HepG2 (cell line): ENCODE measurements at regions not wholly inside any gene's neighbourhood (a gene's known extent, or its start where the extent isn't known, plus 50 kb on each side); places are given as distances from the start of the nearest gene placed in this dataset.

Experiments
- ATAC-seq: fragments of 200-7000 bp; cut with Tn5 transposase; 3 replicates; pipeline ENCODE4 v1.9.1; 2020; ENCODE audit warnings: mild to moderate bottlenecking, moderate library complexity
- BruUV-seq: library from RNA; stranded (reverse); fragments of 400-500 nt; replicated peaks from 2 replicates; lab custom pipeline; 2021; lab: Mats Ljungman, UMichigan
- CTCF ChIA-PET: fragments of 300-600 bp; formaldehyde crosslinking; extraction: SDS; loops from one replicate; lab custom pipeline; 2021; ENCODE audit warnings: low total read pairs, inconsistent platforms, low intra/inter-chr PET ratio; lab: Yijun Ruan, JAX
- POLR2A ChIA-PET: fragments of 350-600 bp; sonication (Branson Sonifier 250); formaldehyde crosslinking; loops from one replicate; lab custom pipeline; 2020; ENCODE audit warnings: antibody characterized with exemption, inconsistent platforms; lab: Yijun Ruan, JAX
- DNase-seq: peaks from one replicate; pipeline ENCODE4 v3.0.0-alpha.2; 2015; ENCODE audit warnings: low spot score
- FAIRE-seq: peaks from 3 replicates; lab custom pipeline; 2011; peaks lifted over from hg19 to GRCh38; lab: Jason Lieb, UNC
- H2AFZ ChIP-seq: one replicate; pipeline ENCODE4 v1.6.1; 2011; ENCODE audit warnings: low read length, inconsistent platforms
- H3K27ac ChIP-seq: fragments of 300-600 bp; 3 replicates; pipeline ENCODE4 v1.8.0; 2011; ENCODE audit warnings: mixed run types, mild to moderate bottlenecking, mixed read lengths, low read length, inconsistent platforms; ENCODE audit not compliant: insufficient read depth; ENCODE audit errors: extremely low read length
- H3K27me3 ChIP-seq, 2 experiments: fragments of 200-600 bp in 1 of 2; 2 replicates in 1 of 2; 3 replicates in 1 of 2; pipeline versions ENCODE4 v1.6.0 to v1.8.0; 2011; ENCODE audit warnings: low read length in 2 of 2, mild to moderate bottlenecking in 2 of 2, moderate library complexity in 2 of 2, inconsistent platforms in 1 of 2; ENCODE audit not compliant: insufficient read depth in 2 of 2, control insufficient read depth in 1 of 2
- H3K36me3 ChIP-seq, 2 experiments: fragments of 200-600 bp in 1 of 2; replicated peaks in 1 of 2; 2 replicates in 1 of 2; 3 replicates in 1 of 2; pipeline versions ENCODE4 v1.5.1 to v1.8.0; 2011; ENCODE audit warnings: low read length in 2 of 2, inconsistent platforms in 1 of 2; ENCODE audit not compliant: insufficient read depth in 2 of 2, control insufficient read depth in 1 of 2
- H3K4me1 ChIP-seq: 2 replicates; pipeline ENCODE4 v1.5.1; 2012; ENCODE audit warnings: low read length, inconsistent platforms; ENCODE audit not compliant: insufficient read depth
- H3K4me2 ChIP-seq: 2 replicates; pipeline ENCODE4 v1.6.0; 2011; ENCODE audit warnings: low read depth, low read length, inconsistent platforms
- H3K4me3 ChIP-seq, 3 experiments: fragments of 200-600 bp in 1 of 3; sonication (generic), shearing (Covaris generic) in 1 of 3; replicated peaks in 1 of 3; 2 replicates each; pipeline ENCODE4 v1.5.1; 2011 to 2016; ENCODE audit warnings: low read length in 3 of 3, inconsistent platforms in 2 of 3, low read depth in 2 of 3, mild to moderate bottlenecking in 2 of 3, control low read depth in 1 of 3, mixed read lengths in 1 of 3; ENCODE audit not compliant: insufficient read depth in 1 of 3
- H3K79me2 ChIP-seq: one replicate; pipeline ENCODE4 v1.6.1; 2011; ENCODE audit warnings: low read length, inconsistent platforms; ENCODE audit not compliant: insufficient read depth
- H3K9ac ChIP-seq: 2 replicates; pipeline ENCODE4 v1.6.0; 2011; ENCODE audit warnings: mild to moderate bottlenecking, low read depth, low read length, inconsistent platforms; ENCODE audit not compliant: insufficient read depth
- H3K9me3 ChIP-seq: 2 replicates; pipeline ENCODE4 v1.5.1; 2012; ENCODE audit warnings: mild to moderate bottlenecking, low read length
- H4K20me1 ChIP-seq: 2 replicates; pipeline ENCODE4 v1.6.0; 2011; ENCODE audit warnings: inconsistent platforms, mild to moderate bottlenecking, low read length, moderate library complexity; ENCODE audit not compliant: insufficient read depth
- GFI1 ChIP-seq: sonication (generic); formaldehyde crosslinking; IDR thresholded peaks from 2 replicates; pipeline ENCODE4 v1.5.0; 2020; ENCODE audit warnings: missing genetic modification reagents, mild to moderate bottlenecking, borderline replicate concordance
- KDM4B ChIP-seq: sonication (generic); formaldehyde crosslinking; IDR thresholded peaks from 2 replicates; pipeline ENCODE4 v1.4.0; 2020; ENCODE audit warnings: missing genetic modification reagents
- MXD4 ChIP-seq: IDR thresholded peaks from 2 replicates; pipeline ENCODE4 v1.6.1; 2016; ENCODE audit warnings: mild to moderate bottlenecking, missing biosample characterization, missing genetic modification reagents
- NPAS2 ChIP-seq: sonication (generic); formaldehyde crosslinking; IDR thresholded peaks from 2 replicates; pipeline ENCODE4 v1.8.0; 2022; ENCODE audit warnings: mild to moderate bottlenecking, missing genetic modification reagents, borderline replicate concordance
- PCBP2 ChIP-seq: fragments of 200-400 bp; formaldehyde crosslinking; optimal IDR thresholded peaks from 2 replicates; pipeline ENCODE3; 2018; ENCODE audit warnings: low read length, low read depth; ENCODE audit not compliant: poor library complexity, severe bottlenecking
- PHF8 ChIP-seq: sonication (generic); formaldehyde crosslinking; IDR thresholded peaks from 2 replicates; pipeline ENCODE4 v1.5.0; 2020; ENCODE audit warnings: missing genetic modification reagents
- RAD51 ChIP-seq: fragments of 450-650 bp; IDR thresholded peaks from 2 replicates; pipeline ENCODE4 v1.6.1; 2016; ENCODE audit warnings: borderline replicate concordance
- SRY ChIP-seq: sonication (generic); formaldehyde crosslinking; IDR thresholded peaks from 2 replicates; pipeline ENCODE4 v1.8.0; 2022; ENCODE audit warnings: mild to moderate bottlenecking, missing genetic modification reagents
- U2AF2 ChIP-seq: fragments of 200-400 bp; formaldehyde crosslinking; IDR thresholded peaks from 2 replicates; pipeline ENCODE4 v1.6.1; 2017; ENCODE audit warnings: low read depth, mild to moderate bottlenecking, low read length
- ZBTB42 ChIP-seq: sonication (generic); formaldehyde crosslinking; IDR thresholded peaks from 2 replicates; pipeline ENCODE4 v1.5.0; 2020; ENCODE audit warnings: mild to moderate bottlenecking, missing genetic modification reagents
- ZHX1 ChIP-seq: sonication (generic); formaldehyde crosslinking; IDR thresholded peaks from 2 replicates; pipeline ENCODE4 v1.8.1; 2022; ENCODE audit warnings: low read depth, mild to moderate bottlenecking, missing genetic modification reagents
- ZNF460 ChIP-seq: sonication (generic); formaldehyde crosslinking; IDR thresholded peaks from 2 replicates; pipeline ENCODE4 v1.5.1; 2020; ENCODE audit warnings: missing genetic modification reagents, mild to moderate bottlenecking, borderline replicate concordance
- whole genome bisulfite sequencing: methylation state at CpG from one replicate; pipeline ENCODE4 v1.1.6; 2017; ENCODE audit warnings: low lambda C conversion rate; 5-methylcytosine and 5-hydroxymethylcytosine counted together
- in situ Hi-C: cut with HindIII; loops from 2 replicates; pipeline ENCODE4 v1.10.0; 2017; ENCODE audit warnings: low pct_unique_long_range_greater_than_20kb; ENCODE audit not compliant: extremely low pct_ligation_motif_present
- intact Hi-C: fragments of 100-400 bp; cut with micrococcal nuclease; formaldehyde crosslinking; loops from one replicate; pipeline ENCODE4 v1.10.0; 2022; ENCODE audit not compliant: unreplicated experiment

GRCh38 chr2:123051136-123051535, 974.0 kb upstream of the CNTNAP5 start:
- ATAC-seq: no peak
- H3K9ac ChIP-seq: no peak overlapping the region
- CTCF ChIA-PET: no interaction called here
- no peak overlapping the region for H2AFZ ChIP-seq
- no peak for DNase-seq
- in situ Hi-C loops (no loop called here), intact Hi-C loops (no loop called here)
- no peaks in the 10 kb centered on the region for H3K36me3 ChIP-seq
- no peak overlapping the region for H3K27ac ChIP-seq
- BruUV-seq: no TSS peak
- no peak overlapping the region for H3K4me3 ChIP-seq
- H3K79me2 ChIP-seq: no peaks in the 10 kb centered on the region
- H4K20me1 ChIP-seq: no peaks in the 10 kb centered on the region
- H3K4me2 ChIP-seq: no peak overlapping the region
- no peak for FAIRE-seq
- WGBS: 25% methylated on average over 2 of the region's 2 CpGs
- no peak for TF ChIP-seq U2AF2
- TF ChIP-seq RAD51: no peak
- TF ChIP-seq SRY (CRISPR knock-in tag): no peak
- TF ChIP-seq PCBP2: no peak
- no peak for TF ChIP-seq ZBTB42 (CRISPR knock-in tag)
- no peak for TF ChIP-seq ZHX1 (CRISPR knock-in tag)
- no peak for TF ChIP-seq MXD4 (CRISPR knock-in tag)
- no peak for TF ChIP-seq ZNF460 (CRISPR knock-in tag)
- no peak for TF ChIP-seq NPAS2 (CRISPR knock-in tag)
- TF ChIP-seq KDM4B (CRISPR knock-in tag): no peak
- TF ChIP-seq GFI1 (CRISPR knock-in tag): no peak
- no peak for TF ChIP-seq PHF8
- H3K27me3 ChIP-seq: no peaks in the 10 kb centered on the region
- no peaks in the 10 kb centered on the region for H3K4me1 ChIP-seq
- POLR2A ChIA-PET: no interaction called here
- H3K9me3 ChIP-seq: peaks cover 49% of the 10 kb centered on the region
